SK-N-SH (cell line): ENCODE measurements at regions not wholly inside any gene's neighbourhood (a gene's known extent, or its start where the extent isn't known, plus 50 kb on each side); places are given as distances from the start of the nearest gene placed in this dataset.

ENCODE experiments used
- CTCF ChIA-PET: fragments of 300-600, 350-600 bp; formaldehyde crosslinking; extraction: SDS; loops from one replicate; lab custom pipeline; 2021; lab: Yijun Ruan, JAX
- POLR2A ChIA-PET: fragments of 350-600 bp; sonication (Branson Sonifier 250); formaldehyde crosslinking; extraction: SDS; loops from one replicate; lab custom pipeline; 2020; ENCODE audit warnings: antibody characterized with exemption, inconsistent platforms; lab: Yijun Ruan, JAX
- DNase-seq: peaks from one replicate; pipeline ENCODE4 v3.0.0; 2012
- H2AFZ ChIP-seq: fragments of 200-600 bp; sonication (generic); 2 replicates; pipeline ENCODE4 v1.8.1; 2016; ENCODE audit warnings: antibody characterized with exemption, mild to moderate bottlenecking, low read depth
- H3F3A ChIP-seq: fragments of 200-600 bp; sonication (generic); replicated peaks from 2 replicates; pipeline ENCODE3; 2016; ENCODE audit warnings: antibody characterized with exemption, mild to moderate bottlenecking; ENCODE audit not compliant: insufficient read depth
- H3K27ac ChIP-seq, 2 experiments: fragments of 200-500 bp in 1 of 2; fragments of 200-600 bp in 1 of 2; sonication (Bioruptor generic) in 1 of 2; sonication (generic), shearing (Covaris generic) in 1 of 2; 2 replicates each; pipeline versions ENCODE4 v1.5.1 to v1.6.1; 2014 to 2016; ENCODE audit warnings: low read depth in 2 of 2, inconsistent platforms in 1 of 2, low read length in 1 of 2, mild to moderate bottlenecking in 1 of 2, mixed read lengths in 1 of 2
- H3K27me3 ChIP-seq: fragments of 200-600 bp; sonication (generic), shearing (Covaris generic); 2 replicates; pipeline ENCODE4 v1.6.1; 2016; ENCODE audit warnings: mixed run types; ENCODE audit not compliant: insufficient read depth
- H3K36me3 ChIP-seq, 2 experiments: fragments of 200-500 bp in 1 of 2; fragments of 200-600 bp in 1 of 2; sonication (Bioruptor generic) in 1 of 2; sonication (generic) in 1 of 2; replicated peaks in 1 of 2; 2 replicates each; pipeline versions ENCODE3 to v1.5.1; 2014 to 2016; ENCODE audit warnings: low read length in 1 of 2, mild to moderate bottlenecking in 1 of 2; ENCODE audit not compliant: insufficient read depth in 2 of 2, control insufficient read depth in 1 of 2
- H3K4me1 ChIP-seq, 2 experiments: fragments of 200-500 bp in 1 of 2; fragments of 200-600 bp in 1 of 2; sonication (Bioruptor generic) in 1 of 2; sonication (generic), shearing (Covaris generic) in 1 of 2; 2 replicates each; pipeline versions ENCODE4 v1.5.1 to v1.6.1; 2014 to 2016; ENCODE audit warnings: low read depth in 1 of 2, low read length in 1 of 2, mixed run types in 1 of 2; ENCODE audit not compliant: insufficient read depth in 2 of 2, control insufficient read depth in 1 of 2
- H3K4me2 ChIP-seq: fragments of 200-600 bp; sonication (generic), shearing (Covaris generic); 2 replicates; pipeline ENCODE4 v1.6.1; 2017; ENCODE audit warnings: mixed run types
- H3K4me3 ChIP-seq, 2 experiments: fragments of 200-500 bp in 1 of 2; fragments of 200-600 bp in 1 of 2; sonication (Bioruptor generic) in 1 of 2; sonication (generic), shearing (Covaris generic) in 1 of 2; 2 replicates each; pipeline versions ENCODE4 v1.5.1 to v1.8.1; 2014 to 2016; ENCODE audit warnings: low read depth in 2 of 2, inconsistent platforms in 1 of 2, low read length in 1 of 2, mild to moderate bottlenecking in 1 of 2, mixed read lengths in 1 of 2, moderate library complexity in 1 of 2
- H3K79me2 ChIP-seq: fragments of 200-600 bp; sonication (generic); 2 replicates; pipeline ENCODE4 v1.8.1; 2017; ENCODE audit warnings: mild to moderate bottlenecking; ENCODE audit not compliant: insufficient read depth
- H3K9ac ChIP-seq: fragments of 200-600 bp; sonication (generic); 2 replicates; pipeline ENCODE4 v1.6.1; 2017; ENCODE audit warnings: mixed run types
- H3K9me2 ChIP-seq: fragments of 200-600 bp; sonication (generic); 2 replicates; pipeline ENCODE4 v1.6.1; 2017; ENCODE audit warnings: mixed run types
- H3K9me3 ChIP-seq: fragments of 200-600 bp; sonication (generic); 2 replicates; pipeline ENCODE4 v1.6.1; 2017; ENCODE audit warnings: mixed run types, mild to moderate bottlenecking, moderate library complexity
- H4K20me1 ChIP-seq: fragments of 200-600 bp; sonication (generic); 2 replicates; pipeline ENCODE4 v1.6.1; 2017; ENCODE audit warnings: mild to moderate bottlenecking, mixed run types; ENCODE audit not compliant: insufficient read depth
- EP300 ChIP-seq, 2 experiments: IDR thresholded peaks; 2 replicates each; pipeline versions ENCODE4 v1.4.0 to v1.6.1; 2012; ENCODE audit warnings: borderline replicate concordance in 1 of 2, low read depth in 1 of 2, low read length in 1 of 2
- FOXJ3 ChIP-seq: sonication (generic); formaldehyde crosslinking; IDR thresholded peaks from 2 replicates; pipeline ENCODE4 v1.5.1; 2020; ENCODE audit warnings: mild to moderate bottlenecking, missing genetic modification reagents
- GATA2 ChIP-seq: sonication (generic); formaldehyde crosslinking; IDR thresholded peaks from 2 replicates; pipeline ENCODE4 v1.5.0; 2020; ENCODE audit warnings: mild to moderate bottlenecking, missing genetic modification reagents
- MXI1 ChIP-seq: IDR thresholded peaks from 2 replicates; pipeline ENCODE4 v1.6.1; 2012; ENCODE audit warnings: mild to moderate bottlenecking, low read depth, low read length, improper control_type of control experiment
- NRF1 ChIP-seq: IDR thresholded peaks from 2 replicates; pipeline ENCODE4 v1.6.1; 2012; ENCODE audit warnings: low read depth, mild to moderate bottlenecking, low read length
- RAD21 ChIP-seq: IDR thresholded peaks from 2 replicates; pipeline ENCODE4 v1.6.1; 2012; ENCODE audit warnings: mild to moderate bottlenecking, low read length
- RXRA ChIP-seq: IDR thresholded peaks from 2 replicates; pipeline ENCODE4 v1.4.0; 2012; ENCODE audit warnings: low read depth, mild to moderate bottlenecking, borderline replicate concordance
- SIN3A ChIP-seq: IDR thresholded peaks from 2 replicates; pipeline ENCODE4 v1.6.1; 2012; ENCODE audit warnings: low read depth, mild to moderate bottlenecking, low read length, moderate library complexity, borderline replicate concordance
- SMC3 ChIP-seq: IDR thresholded peaks from 2 replicates; pipeline ENCODE4 v1.6.1; 2012; ENCODE audit warnings: low read depth, low read length, improper control_type of control experiment
- TAF1 ChIP-seq: IDR thresholded peaks from 2 replicates; pipeline ENCODE4 v1.6.1; 2012; ENCODE audit warnings: low read depth, mild to moderate bottlenecking, low read length, moderate library complexity, borderline replicate concordance
- TCF12 ChIP-seq: IDR thresholded peaks from 2 replicates; pipeline ENCODE4 v1.4.0; 2012
- TEAD4 ChIP-seq: IDR thresholded peaks from 2 replicates; pipeline ENCODE4 v1.4.0; 2012; ENCODE audit warnings: mild to moderate bottlenecking, borderline replicate concordance; ENCODE audit not compliant: insufficient read depth
- YY1 ChIP-seq: IDR thresholded peaks from 2 replicates; pipeline ENCODE4 v1.4.0; 2012; ENCODE audit warnings: low read depth, mild to moderate bottlenecking
- WGBS: methylation state at CpG from one replicate; pipeline ENCODE4 v1.1.6; 2017; ENCODE audit warnings: low lambda C conversion rate; 5-methylcytosine and 5-hydroxymethylcytosine counted together
- TF ChIP-seq, protein P1 (sequence below): fragments of 200-600 bp; sonication (generic); IDR thresholded peaks from 2 replicates; pipeline ENCODE4 v1.6.1; 2017; ENCODE audit warnings: antibody characterized with exemption, mild to moderate bottlenecking, moderate library complexity

GRCh38 chr1:189152685-189153084 is 1325.0 kb downstream of the BRINP3 start:
- no peak overlapping the region for H3K4me2 ChIP-seq
- WGBS, result 92% methylated on average over 1 of the region's 1 CpG
- TF ChIP-seq GATA2 (CRISPR knock-in tag), result peak; percentile 38; the same call in 1 of the 2 replicates
- no peak for TF ChIP-seq RAD21
- TF ChIP-seq EP300 (IDR thresholded peaks at IDR 0.05; ENCODE audit: borderline replicate concordance in 1 of 2, low read depth in 1 of 2, low read length in 1 of 2), result peak in 1 of 2 experiments; percentile 35; a peak in 1 of 4 replicates
- no peak for TF ChIP-seq MXI1
- no peak for TF ChIP-seq RXRA
- peak; percentile 53; the same call in 1 of the 2 replicates for TF ChIP-seq TCF12
- no peaks in the 10 kb centered on the region for H3K27me3 ChIP-seq
- no peaks in the 10 kb centered on the region for H3F3A ChIP-seq
- H3K9me2 ChIP-seq, result no peaks in the 10 kb centered on the region
- ChIA-PET CTCF (interaction anchor here (1.0 kb wide), 1 partner anchor 174 kb away, joined by 3 read pairs; no protein-coding TSS in a partner anchor), POLR2A (no interaction called here)
- no peaks in the 10 kb centered on the region for H3K79me2 ChIP-seq
- H3K27ac ChIP-seq, result no peak overlapping the region
- no peak for DNase-seq
- H3K9me3 ChIP-seq, result no peaks in the 10 kb centered on the region
- H3K9ac ChIP-seq, result no peak overlapping the region
- no peak overlapping the region for H3K4me3 ChIP-seq
- H3K36me3 ChIP-seq, result no peaks in the 10 kb centered on the region
- no peaks in the 10 kb centered on the region for H4K20me1 ChIP-seq
- no peak overlapping the region for H2AFZ ChIP-seq
- no peaks in the 10 kb centered on the region; a peak in 1 of 4 replicates for H3K4me1 ChIP-seq

DNA sequence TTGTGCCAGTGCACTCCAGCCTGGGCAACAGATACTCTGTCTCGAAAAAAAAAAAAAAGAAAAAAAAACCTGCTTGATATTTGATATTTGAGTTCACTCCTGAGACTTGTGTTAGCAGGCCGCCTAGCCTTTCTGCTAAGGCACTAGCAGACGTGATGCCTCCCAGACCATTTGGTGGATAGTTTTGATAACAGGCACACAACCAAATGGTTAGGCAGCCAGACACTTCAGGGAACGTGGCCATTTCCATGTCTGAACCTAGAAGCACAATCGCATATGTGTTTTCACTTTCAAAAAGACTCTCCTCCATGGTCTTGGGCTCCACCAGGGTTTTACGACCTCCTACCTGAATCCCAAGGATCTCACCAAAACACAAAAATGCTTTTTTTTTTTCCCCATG is 1319.5 kb downstream of the BRINP3 start:
- no peak overlapping the region for H3K4me3 ChIP-seq
- no peaks in the 10 kb centered on the region for H4K20me1 ChIP-seq
- no peak overlapping the region for H3K27ac ChIP-seq
- H3K4me2 ChIP-seq, result no peak overlapping the region
- TF ChIP-seq, protein P1, sequence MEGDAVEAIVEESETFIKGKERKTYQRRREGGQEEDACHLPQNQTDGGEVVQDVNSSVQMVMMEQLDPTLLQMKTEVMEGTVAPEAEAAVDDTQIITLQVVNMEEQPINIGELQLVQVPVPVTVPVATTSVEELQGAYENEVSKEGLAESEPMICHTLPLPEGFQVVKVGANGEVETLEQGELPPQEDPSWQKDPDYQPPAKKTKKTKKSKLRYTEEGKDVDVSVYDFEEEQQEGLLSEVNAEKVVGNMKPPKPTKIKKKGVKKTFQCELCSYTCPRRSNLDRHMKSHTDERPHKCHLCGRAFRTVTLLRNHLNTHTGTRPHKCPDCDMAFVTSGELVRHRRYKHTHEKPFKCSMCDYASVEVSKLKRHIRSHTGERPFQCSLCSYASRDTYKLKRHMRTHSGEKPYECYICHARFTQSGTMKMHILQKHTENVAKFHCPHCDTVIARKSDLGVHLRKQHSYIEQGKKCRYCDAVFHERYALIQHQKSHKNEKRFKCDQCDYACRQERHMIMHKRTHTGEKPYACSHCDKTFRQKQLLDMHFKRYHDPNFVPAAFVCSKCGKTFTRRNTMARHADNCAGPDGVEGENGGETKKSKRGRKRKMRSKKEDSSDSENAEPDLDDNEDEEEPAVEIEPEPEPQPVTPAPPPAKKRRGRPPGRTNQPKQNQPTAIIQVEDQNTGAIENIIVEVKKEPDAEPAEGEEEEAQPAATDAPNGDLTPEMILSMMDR, result no peak
- TF ChIP-seq EP300 (IDR thresholded peaks at IDR 0.05; ENCODE audit: borderline replicate concordance in 1 of 2, low read depth in 1 of 2, low read length in 1 of 2) (no peak), SMC3 (no peak), TAF1 (no peak), FOXJ3 (no peak), SIN3A (no peak), MXI1 (no peak), NRF1 (no peak), TEAD4 (no peak), YY1 (no peak)
- no peak for DNase-seq
- no peaks in the 10 kb centered on the region for H3K27me3 ChIP-seq
- H2AFZ ChIP-seq, result no peak overlapping the region
- H3K9ac ChIP-seq, result no peak overlapping the region
- no peaks in the 10 kb centered on the region; a peak in 1 of 4 replicates for H3K4me1 ChIP-seq
- no peaks in the 10 kb centered on the region for H3K9me2 ChIP-seq
- no peaks in the 10 kb centered on the region for H3K9me3 ChIP-seq
- no peaks in the 10 kb centered on the region for H3F3A ChIP-seq
- no peaks in the 10 kb centered on the region for H3K79me2 ChIP-seq
- ChIA-PET POLR2A (no interaction called here), CTCF (no interaction called here)
- WGBS, result 81% methylated on average over 6 of the region's 6 CpGs
- H3K36me3 ChIP-seq, result no peaks in the 10 kb centered on the region
